Dermis blood vessel endothelial cell (primary cell): ENCODE measurements at regions not wholly inside any gene's neighbourhood (a gene's known extent, or its start where the extent isn't known, plus 50 kb on each side); places are given as distances from the start of the nearest gene placed in this dataset.

Experiments
- DNase-seq: peaks from one replicate; pipeline ENCODE4 v3.0.0; 2010

GRCh38 chr3:87041191-87041590, 50.2 kb upstream of the VGLL3 start:
- no peak for DNase-seq
